ENCODE measurements at regions not wholly inside any gene's neighbourhood (a gene's known extent, or its start where the extent isn't known, plus 50 kb on each side); places are given as distances from the start of the nearest gene placed in this dataset.
A peak's percentile ranks its signal among the peaks of the same experiment; 100 is the strongest.

GRCh38 chr5:82639393-82640144, 361.4 kb upstream of the RPS23 start (continued):
- TF ChIP-seq REST (IDR thresholded peaks at IDR 0.05) (no peak), HOXA7 (CRISPR knock-in tag; IDR thresholded peaks at IDR 0.05) (no peak), JUN (IDR thresholded peaks at IDR 0.05) (no peak), ZC3H11A (IDR thresholded peaks at IDR 0.05) (no peak)

- no peak for TF ChIP-seq ZC3H11A (IDR thresholded peaks at IDR 0.05)
- no peak for TF ChIP-seq KDM1A (IDR thresholded peaks at IDR 0.05; ENCODE audit: low read depth)
- no peak for TF ChIP-seq USF2 (IDR thresholded peaks at IDR 0.05)
- TF ChIP-seq CTCF (IDR thresholded peaks at IDR 0.05) = no peak
- no peak for TF ChIP-seq MAX (IDR thresholded peaks at IDR 0.05)
- no peak for TF ChIP-seq JUNB (IDR thresholded peaks at IDR 0.05)
- TF ChIP-seq SMC3 (IDR thresholded peaks at IDR 0.05) = no peak
- TF ChIP-seq BHLHE40 (IDR thresholded peaks at IDR 0.05; ENCODE audit: low read depth, low read length) = no peak
- TF ChIP-seq CHD2 (IDR thresholded peaks at IDR 0.05; ENCODE audit: low read length, partially characterized antibody) = no peak
- TF ChIP-seq FOSB (CRISPR knock-in tag; IDR thresholded peaks at IDR 0.05) = no peak
- TF ChIP-seq ELK1 (IDR thresholded peaks at IDR 0.05; ENCODE audit: low read depth, low read length) = no peak
- no peak for TF ChIP-seq NPAS2 (CRISPR knock-in tag; IDR thresholded peaks at IDR 0.05; ENCODE audit: borderline replicate concordance)
- TF ChIP-seq RARB (CRISPR knock-in tag; IDR thresholded peaks at IDR 0.05) = no peak
- no peak for TF ChIP-seq KDM5A (IDR thresholded peaks at IDR 0.05)
- TF ChIP-seq REST (IDR thresholded peaks at IDR 0.05) = no peak
- no peak for TF ChIP-seq NFE2L2 (conservative IDR thresholded peaks at IDR 0.05; ENCODE audit: low read length)
- TF ChIP-seq POLR2AphosphoS2 (conservative IDR thresholded peaks at IDR 0.05; ENCODE audit: low read length) = no peak
- no peak for TF ChIP-seq RNF2 (IDR thresholded peaks at IDR 0.05; ENCODE audit: borderline replicate concordance, low read depth)
- 94% methylated on average over 1 of the region's 1 CpG for WGBS (ENCODE audit: missing lambda C conversion rate)
- 0 out of 3 replicates have a peak, but pooled peaks cover 8% of the 10 kb centered on the region for H3K9me3 ChIP-seq
- no peak overlapping the region; the same call in 2 of the 3 replicates for H3K4me2 ChIP-seq
- CTCF ChIA-PET = interaction anchor here (0.8 to 1.3 kb wide), 3 partner anchors 272 to 837 kb away, joined by 3 to 4 read pairs (median 3); no protein-coding TSS in a partner anchor
- H3K27ac ChIP-seq = peak overlapping the region; percentile 29 to 65; a peak in 4 of 6 replicates
- no peak overlapping the region for H3K4me3 ChIP-seq
- no peak for DNase-seq (ENCODE audit: low read depth in 1 of 2, low spot score in 1 of 2)
- POLR2A ChIA-PET = no interaction called here
- ATAC-seq = no peak
- FAIRE-seq = no peak
- H3K4me1 ChIP-seq = peaks cover 34% of the 10 kb centered on the region
These were observed 358.4 kb upstream of the RPS23 start for GRCh38 chr5:82636591-82636990.
